HG03565 (cell line): ENCODE measurements at regions not wholly inside any gene's neighbourhood (a gene's known extent, or its start where the extent isn't known, plus 50 kb on each side); places are given as distances from the start of the nearest gene placed in this dataset.

Source experiments
- ATAC-seq: cut with Tn5 transposase; IDR thresholded peaks from one replicate; pipeline ENCODE4 v1.9.1; 2021; ENCODE audit warnings: mild to moderate bottlenecking, moderate library complexity; ENCODE audit not compliant: unreplicated experiment

GRCh38 chr10:84075226-84076046 lies 63.9 kb upstream of the GHITM start:
- ATAC-seq = no peak

- no peak for ATAC-seq
These were observed 63.3 kb upstream of the GHITM start for GRCh38 chr10:84076047-84076388.

GRCh38 chr10:84076540-84077195 lies 62.6 kb upstream of the GHITM start:
- peak; percentile 65 for ATAC-seq

GRCh38 chr10:84077768-84078167 lies 61.5 kb upstream of the GHITM start:
- ATAC-seq = no peak

- ATAC-seq = no peak
These were observed 60.5 kb upstream of the GHITM start for GRCh38 chr10:84078771-84079170.

GRCh38 chr10:84084342-84084741 lies 55.0 kb upstream of the GHITM start:
- ATAC-seq = no peak

GRCh38 chr10:84087202-84087601 lies 52.1 kb upstream of the GHITM start:
- no peak for ATAC-seq

GRCh38 chr10:84088626-84089025 lies 50.7 kb upstream of the GHITM start:
- no peak for ATAC-seq

GRCh38 chr10:84089162-84089561 lies 50.1 kb upstream of the GHITM start:
- no peak for ATAC-seq
